ENCODE measurements at regions not wholly inside any gene's neighbourhood (a gene's known extent, or its start where the extent isn't known, plus 50 kb on each side); places are given as distances from the start of the nearest gene placed in this dataset.

- TF ChIP-seq, protein P1, sequence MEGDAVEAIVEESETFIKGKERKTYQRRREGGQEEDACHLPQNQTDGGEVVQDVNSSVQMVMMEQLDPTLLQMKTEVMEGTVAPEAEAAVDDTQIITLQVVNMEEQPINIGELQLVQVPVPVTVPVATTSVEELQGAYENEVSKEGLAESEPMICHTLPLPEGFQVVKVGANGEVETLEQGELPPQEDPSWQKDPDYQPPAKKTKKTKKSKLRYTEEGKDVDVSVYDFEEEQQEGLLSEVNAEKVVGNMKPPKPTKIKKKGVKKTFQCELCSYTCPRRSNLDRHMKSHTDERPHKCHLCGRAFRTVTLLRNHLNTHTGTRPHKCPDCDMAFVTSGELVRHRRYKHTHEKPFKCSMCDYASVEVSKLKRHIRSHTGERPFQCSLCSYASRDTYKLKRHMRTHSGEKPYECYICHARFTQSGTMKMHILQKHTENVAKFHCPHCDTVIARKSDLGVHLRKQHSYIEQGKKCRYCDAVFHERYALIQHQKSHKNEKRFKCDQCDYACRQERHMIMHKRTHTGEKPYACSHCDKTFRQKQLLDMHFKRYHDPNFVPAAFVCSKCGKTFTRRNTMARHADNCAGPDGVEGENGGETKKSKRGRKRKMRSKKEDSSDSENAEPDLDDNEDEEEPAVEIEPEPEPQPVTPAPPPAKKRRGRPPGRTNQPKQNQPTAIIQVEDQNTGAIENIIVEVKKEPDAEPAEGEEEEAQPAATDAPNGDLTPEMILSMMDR (IDR thresholded peaks at IDR 0.05; ENCODE audit: low read length) = no peak
- no peak for TF ChIP-seq EZH2phosphoT487 (IDR thresholded peaks at IDR 0.05; ENCODE audit: low read length)
Measured at GRCh38 chr4:125387770-125388169, 73.0 kb downstream of the FAT4 start.
